Right cardiac atrium (tissue), 5 donors: ENCODE measurements at regions not wholly inside any gene's neighbourhood (a gene's known extent, or its start where the extent isn't known, plus 50 kb on each side); places are given as distances from the start of the nearest gene placed in this dataset.

Source experiments
- ATAC-seq, 2 donors: fragments of 200-7000 bp; cut with Tn5 transposase; one replicate each; pipeline versions ENCODE4 v1.8.0 to v1.9.1; 2020; ENCODE audit warnings: moderate library complexity in 2 of 2, mild to moderate bottlenecking in 1 of 2
- DNase-seq, 3 donors: peaks; one replicate each; pipeline ENCODE4 v3.0.0-alpha.2; 2020
- H3K27ac ChIP-seq: one replicate; pipeline ENCODE4 v1.5.1; 2013; ENCODE audit warnings: mild to moderate bottlenecking, low read length, control low read depth, moderate library complexity
- H3K27me3 ChIP-seq: one replicate; pipeline ENCODE4 v1.6.1; 2013; ENCODE audit not compliant: control insufficient read depth, insufficient read depth
- H3K4me1 ChIP-seq: one replicate; pipeline ENCODE4 v1.6.1; 2013; ENCODE audit warnings: low read length; ENCODE audit not compliant: control insufficient read depth, insufficient read depth
- H3K4me3 ChIP-seq: one replicate; pipeline ENCODE4 v1.5.1; 2013; ENCODE audit warnings: low read length, control low read depth
- H3K9me3 ChIP-seq: one replicate; pipeline ENCODE4 v1.6.1; 2013; ENCODE audit warnings: low read length; ENCODE audit not compliant: control insufficient read depth
- WGBS: extraction: QIAGEN DNeasy Blood & Tissue Kit; methylation state at CpG from one replicate; pipeline ENCODE4 v1.1.7; 2013; 5-methylcytosine and 5-hydroxymethylcytosine counted together
- intact Hi-C, 4 donors: fragments of 100-400 bp; cut with DNase I; formaldehyde crosslinking; loops; one replicate each; pipeline versions ENCODE4 v1.11.0 to v1.14.0; 2022 to 2023
- donor health status: healthy with polysubstance abuse.
- donor health status: DM: no; HTN: yes; CAD: no.
- donor health status: DM: no; HTN: no; CAD: no.
- donor health status: DM: no; HTN: yes; CAD: no; lungs with severe emphysema.
- donor health status: DM: yes; HTN: yes; CAD: no.

DNA sequence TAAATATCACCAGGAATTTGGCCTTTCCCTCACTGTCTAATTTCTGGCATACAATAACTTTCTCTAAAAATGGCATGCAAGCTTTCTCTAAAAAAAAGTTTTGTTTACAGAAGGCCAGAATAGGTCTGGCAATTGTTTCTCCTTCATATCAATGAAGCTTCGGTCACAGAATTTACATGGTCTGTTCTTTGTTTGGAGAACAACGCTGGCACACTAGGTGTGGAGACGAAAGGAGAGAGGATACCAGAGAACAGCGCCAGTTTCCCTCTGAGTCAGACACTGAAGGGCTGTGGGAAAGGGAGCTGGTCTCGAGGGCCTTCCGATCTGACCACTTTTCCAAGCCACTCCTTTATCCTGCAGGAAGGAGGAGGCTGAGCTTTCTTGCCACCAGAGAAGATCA lies 60.1 kb upstream of the ITGA1 start:
- DNase-seq (peak in 1 of 3 donors; percentile 51), ATAC-seq (peak; percentile 87 to 98)
- Histone ChIP-seq H3K27me3 (no peaks in the 10 kb centered on the region), H3K9me3 (no peaks in the 10 kb centered on the region), H3K4me1 (no peaks in the 10 kb centered on the region), H3K27ac (no peak overlapping the region), H3K4me3 (no peak overlapping the region)
- intact Hi-C loops = no loop called here
- 30% methylated on average over 6 of the region's 6 CpGs for WGBS

DNA sequence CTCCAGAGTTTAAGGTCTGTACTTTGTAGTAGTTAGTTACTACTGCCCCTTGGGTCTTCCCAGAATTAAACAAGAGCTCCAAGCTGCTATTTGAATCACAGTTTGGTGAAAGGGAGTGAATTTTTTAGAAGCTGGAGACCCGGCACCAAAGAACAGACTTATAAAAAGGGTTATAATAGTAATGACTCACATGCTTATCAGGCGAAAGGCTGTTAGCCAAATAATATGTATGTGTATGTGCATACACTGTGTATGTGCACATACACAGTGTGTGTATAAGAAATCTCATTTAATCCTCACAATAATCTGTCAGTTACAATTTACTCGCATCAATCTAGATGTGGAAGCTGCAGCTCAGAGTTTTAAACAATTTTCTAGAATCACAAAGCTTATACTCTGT lies 59.5 kb upstream of the ITGA1 start:
- intact Hi-C loops = no loop called here
- WGBS = 83% methylated on average over 3 of the region's 3 CpGs
- Histone ChIP-seq H3K27ac (no peak overlapping the region), H3K9me3 (no peaks in the 10 kb centered on the region), H3K27me3 (no peaks in the 10 kb centered on the region), H3K4me1 (no peaks in the 10 kb centered on the region), H3K4me3 (no peak overlapping the region)
- DNase-seq = no peak
- no peak for ATAC-seq

DNA sequence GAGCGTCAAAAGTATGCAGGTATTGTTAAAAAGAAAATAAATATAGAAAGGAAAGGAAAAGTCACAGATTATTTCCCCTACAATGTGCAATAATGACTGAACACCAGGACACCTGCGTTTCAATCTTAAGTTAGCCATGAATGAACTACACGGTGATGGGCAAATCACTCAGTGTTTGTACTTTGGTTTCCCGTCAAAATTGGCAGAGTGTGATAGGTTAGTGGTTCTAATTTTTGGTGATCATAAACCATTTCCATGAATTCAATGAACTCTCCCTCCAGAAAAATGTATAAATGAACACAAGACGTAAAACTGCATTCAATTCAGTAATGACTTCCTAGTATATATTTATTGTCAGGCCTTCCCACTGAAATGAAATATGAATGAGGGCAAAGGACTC lies 59.0 kb upstream of the ITGA1 start:
- H3K9me3 ChIP-seq = no peaks in the 10 kb centered on the region
- no peaks in the 10 kb centered on the region for H3K27me3 ChIP-seq
- intact Hi-C loops = no loop called here
- H3K4me1 ChIP-seq = no peaks in the 10 kb centered on the region
- DNase-seq = no peak
- 79% methylated on average over 5 of the region's 5 CpGs for WGBS
- no peak for ATAC-seq
- no peak overlapping the region for H3K27ac ChIP-seq
- no peak overlapping the region for H3K4me3 ChIP-seq

DNA sequence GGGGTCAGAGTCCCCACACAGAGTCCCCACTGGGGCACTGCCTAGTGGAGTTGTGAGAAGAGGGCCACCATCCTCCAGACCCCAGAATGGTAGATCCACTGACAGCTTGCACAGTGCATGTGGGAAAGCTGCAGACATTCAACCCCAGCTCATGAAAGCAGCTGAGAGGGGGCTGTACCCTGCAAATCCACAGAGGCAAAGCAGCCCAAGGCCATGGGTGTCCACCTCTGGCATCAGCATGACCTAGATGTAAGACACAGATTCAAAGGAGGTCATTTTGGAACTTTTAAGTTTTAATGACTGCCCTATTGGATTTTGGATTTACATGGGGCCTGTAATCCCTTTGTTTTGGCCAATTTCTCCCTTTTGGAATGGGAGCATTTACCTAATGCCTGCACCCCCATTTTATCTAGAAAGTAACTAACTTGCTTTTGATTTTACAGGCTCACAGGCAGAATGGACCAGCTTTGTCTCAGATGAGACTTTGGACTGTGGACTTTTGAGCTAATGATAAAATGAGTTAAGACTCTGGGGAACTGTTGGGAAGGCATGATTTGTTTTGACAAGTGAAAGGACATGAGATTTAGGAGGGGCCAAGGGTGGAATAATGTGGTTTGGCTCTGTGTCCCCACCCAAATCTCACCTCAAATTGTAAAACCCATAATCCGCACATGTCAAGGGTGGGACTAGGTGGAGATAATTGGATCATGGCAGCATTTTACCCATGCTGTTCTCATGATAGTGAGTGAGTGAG lies 56.3 kb upstream of the ITGA1 start:
- 96% methylated on average over 1 of the region's 1 CpG for WGBS
- H3K27ac ChIP-seq = no peak overlapping the region
- H3K4me3 ChIP-seq = no peak overlapping the region
- intact Hi-C loops = no loop called here
- H3K27me3 ChIP-seq = no peaks in the 10 kb centered on the region
- no peaks in the 10 kb centered on the region for H3K4me1 ChIP-seq
- ATAC-seq = no peak
- no peak for DNase-seq
- no peaks in the 10 kb centered on the region for H3K9me3 ChIP-seq

DNA sequence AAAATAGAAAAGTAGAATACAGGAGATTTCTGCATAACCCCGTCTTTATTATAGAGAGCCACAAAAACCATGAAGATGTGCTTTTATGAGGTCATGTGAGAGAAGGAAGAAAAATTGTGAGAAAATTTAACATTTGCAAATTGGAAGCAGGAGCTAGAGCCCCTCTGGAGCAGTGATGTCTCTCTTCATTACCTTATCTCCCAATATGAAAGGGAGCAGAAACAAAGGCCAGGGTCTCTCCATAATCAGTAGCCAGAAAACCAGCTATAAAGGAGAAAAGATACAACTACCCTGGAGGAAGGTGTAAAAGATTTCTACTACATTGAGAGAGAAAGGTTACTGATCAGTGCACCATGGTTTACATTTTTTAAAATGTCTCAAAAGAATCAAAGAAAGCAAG lies 53.2 kb upstream of the ITGA1 start:
- Histone ChIP-seq H3K4me3 (no peak overlapping the region), H3K4me1 (no peaks in the 10 kb centered on the region), H3K27ac (no peak overlapping the region), H3K27me3 (no peaks in the 10 kb centered on the region), H3K9me3 (no peaks in the 10 kb centered on the region)
- intact Hi-C loops = no loop called here
- WGBS = 99% methylated on average over 1 of the region's 1 CpG
- ATAC-seq = no peak
- DNase-seq = no peak

DNA sequence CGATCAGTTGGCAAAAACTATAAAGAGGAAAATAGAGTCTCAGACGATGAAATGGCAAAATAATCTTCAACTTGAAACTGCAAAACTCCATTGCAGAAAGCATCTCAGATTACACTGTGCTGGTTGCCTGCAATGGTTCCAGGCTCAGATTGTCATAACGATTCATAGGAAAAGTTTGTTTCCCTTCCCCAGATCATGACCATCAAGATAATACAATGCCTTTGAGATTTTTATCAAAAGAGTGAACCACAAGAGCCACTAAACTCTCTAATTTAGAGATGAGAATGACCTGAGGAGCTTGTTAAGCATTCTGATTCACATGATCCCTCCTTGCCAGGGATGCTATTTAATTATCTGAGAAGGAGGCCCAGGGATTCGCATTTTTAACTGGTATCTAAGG lies 52.6 kb upstream of the ITGA1 start:
- intact Hi-C loops = no loop called here
- Histone ChIP-seq H3K4me3 (no peak overlapping the region), H3K27me3 (no peaks in the 10 kb centered on the region), H3K4me1 (no peaks in the 10 kb centered on the region), H3K9me3 (no peaks in the 10 kb centered on the region), H3K27ac (no peak overlapping the region)
- no peak for ATAC-seq
- 76% methylated on average over 4 of the region's 4 CpGs for WGBS
- DNase-seq = no peak
